OCI-LY7 (cell line): ENCODE measurements at regions not wholly inside any gene's neighbourhood (a gene's known extent, or its start where the extent isn't known, plus 50 kb on each side); places are given as distances from the start of the nearest gene placed in this dataset.
"Not testable (repeated sequence)": the region's sequence is repeated elsewhere in the genome, so short reads cannot be mapped to it uniquely, and the experiment has no call there.

ENCODE experiments used
- EZH2phosphoT487 ChIP-seq: fragments of 200-600 bp; sonication (generic); IDR thresholded peaks from 2 replicates; pipeline ENCODE4 v1.6.1; 2018; ENCODE audit warnings: low read depth, borderline replicate concordance, mild to moderate bottlenecking, mixed run types, antibody characterized with exemption, low read length, moderate library complexity, mixed read lengths
- TF ChIP-seq, protein P1 (sequence below): fragments of 200-600 bp; sonication (generic); conservative IDR thresholded peaks from 2 replicates; pipeline ENCODE4 v1.5.1; 2014; ENCODE audit warnings: mild to moderate bottlenecking, antibody characterized with exemption, low read length, moderate library complexity, mixed read lengths

DNA sequence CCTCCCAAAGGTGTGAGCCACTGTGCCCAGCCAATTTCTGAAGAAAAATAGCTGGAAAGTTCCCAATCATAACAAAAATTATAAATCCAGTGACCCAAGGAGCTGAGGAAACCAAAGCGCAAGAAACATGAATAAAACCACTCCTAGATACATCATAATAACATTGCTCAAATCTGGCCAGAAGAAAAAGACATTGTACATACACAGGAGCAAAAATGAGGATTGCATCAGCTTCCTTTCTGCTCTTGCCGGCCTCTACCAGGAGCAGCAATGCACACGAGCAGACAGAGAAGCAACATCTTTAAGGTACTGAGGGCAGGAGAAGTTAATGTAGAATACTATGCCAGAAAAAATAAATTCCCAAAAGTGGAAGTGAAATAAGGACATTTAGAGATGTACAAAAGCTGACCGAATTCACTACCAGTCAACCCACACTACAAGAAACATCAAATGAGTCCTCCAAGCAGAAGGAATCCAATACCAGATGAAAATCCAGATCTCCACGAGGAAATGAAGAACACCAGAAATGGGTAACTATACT is 127.0 kb upstream of the NBPF11 start:
- TF ChIP-seq, protein P1, sequence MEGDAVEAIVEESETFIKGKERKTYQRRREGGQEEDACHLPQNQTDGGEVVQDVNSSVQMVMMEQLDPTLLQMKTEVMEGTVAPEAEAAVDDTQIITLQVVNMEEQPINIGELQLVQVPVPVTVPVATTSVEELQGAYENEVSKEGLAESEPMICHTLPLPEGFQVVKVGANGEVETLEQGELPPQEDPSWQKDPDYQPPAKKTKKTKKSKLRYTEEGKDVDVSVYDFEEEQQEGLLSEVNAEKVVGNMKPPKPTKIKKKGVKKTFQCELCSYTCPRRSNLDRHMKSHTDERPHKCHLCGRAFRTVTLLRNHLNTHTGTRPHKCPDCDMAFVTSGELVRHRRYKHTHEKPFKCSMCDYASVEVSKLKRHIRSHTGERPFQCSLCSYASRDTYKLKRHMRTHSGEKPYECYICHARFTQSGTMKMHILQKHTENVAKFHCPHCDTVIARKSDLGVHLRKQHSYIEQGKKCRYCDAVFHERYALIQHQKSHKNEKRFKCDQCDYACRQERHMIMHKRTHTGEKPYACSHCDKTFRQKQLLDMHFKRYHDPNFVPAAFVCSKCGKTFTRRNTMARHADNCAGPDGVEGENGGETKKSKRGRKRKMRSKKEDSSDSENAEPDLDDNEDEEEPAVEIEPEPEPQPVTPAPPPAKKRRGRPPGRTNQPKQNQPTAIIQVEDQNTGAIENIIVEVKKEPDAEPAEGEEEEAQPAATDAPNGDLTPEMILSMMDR: not testable (repeated sequence)
- not testable (repeated sequence) for TF ChIP-seq EZH2phosphoT487
